ENCODE measurements at regions not wholly inside any gene's neighbourhood (a gene's known extent, or its start where the extent isn't known, plus 50 kb on each side); places are given as distances from the start of the nearest gene placed in this dataset.

- TF ChIP-seq POLR2AphosphoS5 (IDR thresholded peaks at IDR 0.05) (no peak), CTCF (IDR thresholded peaks at IDR 0.05) (no peak), EP300 (IDR thresholded peaks at IDR 0.05) (no peak), POLR2A (IDR thresholded peaks at IDR 0.05) (no peak)
- no peak overlapping the region for H3K27ac ChIP-seq
- no peak overlapping the region for H3K4me3 ChIP-seq
- ATAC-seq (ENCODE audit: low FRiP score in 2 of 2) (no peak), DNase-seq (no peak)
- H3K4me1 ChIP-seq = no peaks in the 10 kb centered on the region
- H3K36me3 ChIP-seq = no peaks in the 10 kb centered on the region
- WGBS, 2 donors = 61 to 64% methylated on average over 6 of the region's 6 CpGs
- no peaks in the 10 kb centered on the region for H3K27me3 ChIP-seq
- H3K9me3 ChIP-seq = no peaks in the 10 kb centered on the region
Measured at GRCh38 chr20:24165301-24166122, 176.9 kb upstream of the GGTLC1 start.

- no peak overlapping the region for H3K27ac ChIP-seq
Measured at GRCh38 chr20:24164360-24164759, 175.8 kb upstream of the GGTLC1 start.

GRCh38 chr20:24163506-24163905, 174.9 kb upstream of the GGTLC1 start:
- Histone ChIP-seq H3K27me3 (no peaks in the 10 kb centered on the region), H3K36me3 (no peaks in the 10 kb centered on the region), H3K27ac (no peak overlapping the region), H3K9me3 (no peaks in the 10 kb centered on the region), H3K4me1 (no peaks in the 10 kb centered on the region), H3K4me3 (no peak overlapping the region)
- WGBS, 2 donors = 89 to 97% methylated on average over 2 of the region's 2 CpGs
- TF ChIP-seq POLR2AphosphoS5 (IDR thresholded peaks at IDR 0.05) = no peak
- TF ChIP-seq POLR2A (IDR thresholded peaks at IDR 0.05) = no peak
- DNase-seq = no peak
- no peak for ATAC-seq (ENCODE audit: low FRiP score in 2 of 2)

More at GRCh38 chr20:24164360-24164759, 175.8 kb upstream of the GGTLC1 start:
- no peaks in the 10 kb centered on the region for H3K27me3 ChIP-seq
- no peaks in the 10 kb centered on the region for H3K9me3 ChIP-seq
- no peak for ATAC-seq (ENCODE audit: low FRiP score in 2 of 2)
- no peak overlapping the region for H3K4me3 ChIP-seq
- peak in 1 of 2 donors; percentile 60 for DNase-seq
- TF ChIP-seq CTCF (IDR thresholded peaks at IDR 0.05) (no peak), POLR2A (IDR thresholded peaks at IDR 0.05) (no peak), POLR2AphosphoS5 (IDR thresholded peaks at IDR 0.05) (no peak), EP300 (IDR thresholded peaks at IDR 0.05) (no peak)
- 59 to 67% methylated on average over 5 of the region's 5 CpGs for WGBS, 2 donors
- no peaks in the 10 kb centered on the region for H3K4me1 ChIP-seq
- no peaks in the 10 kb centered on the region for H3K36me3 ChIP-seq

GRCh38 chr20:24160563-24161281, 172.1 kb upstream of the GGTLC1 start:
- DNase-seq = peak in 1 of 2 donors; percentile 41
- peak in 5 of 6 experiments; percentile 41 to 60 (median 54) for TF ChIP-seq CTCF (IDR thresholded peaks at IDR 0.05)
- TF ChIP-seq EP300 (IDR thresholded peaks at IDR 0.05) = no peak
- no peak overlapping the region for H3K27ac ChIP-seq
- no peaks in the 10 kb centered on the region for H3K4me1 ChIP-seq
- no peaks in the 10 kb centered on the region for H3K27me3 ChIP-seq
- H3K4me3 ChIP-seq = no peak overlapping the region
- H3K9me3 ChIP-seq = no peaks in the 10 kb centered on the region
- ATAC-seq (ENCODE audit: low FRiP score in 2 of 2) = peak; percentile 63 to 79
- 30 to 39% methylated on average over 5 of the region's 5 CpGs for WGBS, 2 donors
- no peaks in the 10 kb centered on the region for H3K36me3 ChIP-seq

GRCh38 chr20:24158281-24158680, 169.7 kb upstream of the GGTLC1 start:
- no peaks in the 10 kb centered on the region for H3K36me3 ChIP-seq
- no peak for TF ChIP-seq EP300 (IDR thresholded peaks at IDR 0.05)
- no peak for TF ChIP-seq CTCF (IDR thresholded peaks at IDR 0.05)
- TF ChIP-seq POLR2AphosphoS5 (IDR thresholded peaks at IDR 0.05) = no peak
- no peak for TF ChIP-seq POLR2A (IDR thresholded peaks at IDR 0.05)
- H3K27ac ChIP-seq = no peak overlapping the region
- H3K27me3 ChIP-seq = no peaks in the 10 kb centered on the region
- DNase-seq (no peak), ATAC-seq (ENCODE audit: low FRiP score in 2 of 2) (no peak)
- H3K4me3 ChIP-seq = no peak overlapping the region
- no peaks in the 10 kb centered on the region for H3K9me3 ChIP-seq
- H3K4me1 ChIP-seq = no peaks in the 10 kb centered on the region
- WGBS, 2 donors = 39 to 69% methylated on average over 2 of the region's 2 CpGs

Measured in upper lobe of left lung (tissue), 6 donors.